K562 (cell line): ENCODE measurements at regions not wholly inside any gene's neighbourhood (a gene's known extent, or its start where the extent isn't known, plus 50 kb on each side); places are given as distances from the start of the nearest gene placed in this dataset.
"Not testable (repeated sequence)": the region's sequence is repeated elsewhere in the genome, so short reads cannot be mapped to it uniquely, and the experiment has no call there.

Experiments used
- BRCA1 ChIP-seq, 2 experiments: fragments of 450-650 bp in 1 of 2; sonication (generic) in 1 of 2; formaldehyde crosslinking in 1 of 2; IDR thresholded peaks; 2 replicates each; pipeline versions ENCODE4 v1.5.0 to v1.6.1; 2017 to 2020; ENCODE audit warnings: mild to moderate bottlenecking in 1 of 2, missing genetic modification reagents in 1 of 2
- CREB5 ChIP-seq: fragments of 250-450 bp; sonication (Bioruptor Pico); IDR thresholded peaks from 2 replicates; pipeline ENCODE4 v1.5.0; 2020; ENCODE audit warnings: mild to moderate bottlenecking
- CTCF ChIP-seq, 3 experiments: IDR thresholded peaks in 2 of 3; conservative IDR thresholded peaks in 1 of 3; 2 replicates each; pipeline ENCODE4 v1.5.1; 2011 to 2012; ENCODE audit warnings: low read length in 3 of 3, mild to moderate bottlenecking in 3 of 3, control low read depth in 2 of 3, improper control_type of control experiment in 1 of 3, inconsistent platforms in 1 of 3, low read depth in 1 of 3, mixed read lengths in 1 of 3, moderate library complexity in 1 of 3; ENCODE audit not compliant: insufficient read depth in 2 of 3
- NFE2L1 ChIP-seq: fragments of 450-650 bp; IDR thresholded peaks from 2 replicates; pipeline ENCODE4 v1.6.1; 2016; ENCODE audit warnings: missing genetic modification characterization, low read depth, mild to moderate bottlenecking, missing compliant biosample characterization, moderate library complexity, borderline replicate concordance
- ZFP1 ChIP-seq: fragments of 450-650 bp; formaldehyde crosslinking; IDR thresholded peaks from 2 replicates; pipeline ENCODE4 v1.4.0; 2020; ENCODE audit warnings: mild to moderate bottlenecking, mixed read lengths

- TF ChIP-seq CTCF (IDR thresholded peaks at IDR 0.05 in 2 of 3, conservative IDR thresholded peaks at IDR 0.05 in 1 of 3; ENCODE audit: insufficient read depth in 2 of 3, low read depth in 1 of 3, low read length in 3 of 3): peak; percentile 37 to 62 (median 43); a peak in 4 of 6 replicates
- TF ChIP-seq ZFP1 (CRISPR knock-in tag); CREB5 (CRISPR knock-in tag); NFE2L1 (tag); BRCA1 (IDR thresholded peaks at IDR 0.05); BRCA1 (CRISPR knock-in tag; IDR thresholded peaks at IDR 0.05): not testable (repeated sequence)
Observed at GRCh38 chr1:224004552-224005315, 109.2 kb upstream of the FBXO28 start.
